Activated CD4-positive, alpha-beta T cell treated with anti-CD3 and anti-CD28 coated beads, Interleukin-2, amount 10 ng/mL, durations not matched to agents 24 days and 14 days (primary cell): ENCODE measurements at regions not wholly inside any gene's neighbourhood (a gene's known extent, or its start where the extent isn't known, plus 50 kb on each side); places are given as distances from the start of the nearest gene placed in this dataset.
"Not testable (repeated sequence)": the region's sequence is repeated elsewhere in the genome, so short reads cannot be mapped to it uniquely, and the experiment has no call there.

Experiments used
- DNase-seq: peaks from one replicate; pipeline ENCODE4 v3.0.0; 2022
- H3K27ac Mint-ChIP-seq: one replicate; pipeline ENCODE4 v1.8.0; 2022; ENCODE audit warnings: mild to moderate bottlenecking, mixed read lengths
- H3K27me3 Mint-ChIP-seq: one replicate; pipeline ENCODE4 v1.8.0; 2022; ENCODE audit warnings: mixed read lengths
- H3K36me3 Mint-ChIP-seq: one replicate; pipeline ENCODE4 v1.8.0; 2022; ENCODE audit warnings: low read depth, mild to moderate bottlenecking, mixed read lengths
- H3K4me1 Mint-ChIP-seq: one replicate; pipeline ENCODE4 v1.8.0; 2021; ENCODE audit warnings: mixed read lengths
- H3K4me3 Mint-ChIP-seq: one replicate; pipeline ENCODE4 v1.8.0; 2022; ENCODE audit warnings: mild to moderate bottlenecking, moderate library complexity, mixed read lengths
- H3K9me3 Mint-ChIP-seq: one replicate; pipeline ENCODE4 v1.8.0; 2021; ENCODE audit warnings: mixed read lengths
- intact Hi-C: fragments of 100-400 bp; cut with micrococcal nuclease; formaldehyde crosslinking; loops from one replicate; pipeline ENCODE4 v1.15.1; 2023

- H3K9me3 Mint-ChIP-seq: no peaks in the 10 kb centered on the region
- no peaks in the 10 kb centered on the region for H3K36me3 Mint-ChIP-seq
- no peaks in the 10 kb centered on the region for H3K4me1 Mint-ChIP-seq
- no peak overlapping the region for H3K4me3 Mint-ChIP-seq
- H3K27ac Mint-ChIP-seq: no peak overlapping the region
- DNase-seq: no peak
- peaks cover 2% of the 10 kb centered on the region for H3K27me3 Mint-ChIP-seq
- intact Hi-C loops: no loop called here
These were observed 82.5 kb upstream of the LCORL start for GRCh38 chr4:18103876-18104605.

DNA sequence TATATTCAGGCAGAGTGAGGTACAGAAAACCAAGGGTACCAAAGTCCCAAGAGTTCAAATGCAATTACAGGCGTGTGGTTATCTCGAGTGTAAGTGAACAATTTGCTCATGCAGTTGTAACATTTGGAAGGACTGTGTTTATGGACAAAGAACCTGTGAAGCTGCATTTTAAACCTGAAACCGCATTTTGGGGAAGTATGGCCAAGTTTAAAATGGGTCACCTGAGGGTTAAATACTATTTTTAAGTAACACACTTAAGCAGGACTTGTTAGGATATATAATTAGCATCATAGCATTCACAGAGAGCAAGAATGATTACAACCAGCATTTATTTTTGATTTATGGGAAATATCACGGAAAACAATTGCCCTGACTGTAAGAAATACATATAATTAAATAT is 79.1 kb upstream of the LCORL start:
- H3K9me3 Mint-ChIP-seq: no peaks in the 10 kb centered on the region
- DNase-seq: no peak
- H3K27ac Mint-ChIP-seq: no peak overlapping the region
- no peaks in the 10 kb centered on the region for H3K36me3 Mint-ChIP-seq
- intact Hi-C loops: no loop called here
- no peak overlapping the region for H3K4me3 Mint-ChIP-seq
- H3K4me1 Mint-ChIP-seq: no peaks in the 10 kb centered on the region
- H3K27me3 Mint-ChIP-seq: peaks cover 2% of the 10 kb centered on the region

DNA sequence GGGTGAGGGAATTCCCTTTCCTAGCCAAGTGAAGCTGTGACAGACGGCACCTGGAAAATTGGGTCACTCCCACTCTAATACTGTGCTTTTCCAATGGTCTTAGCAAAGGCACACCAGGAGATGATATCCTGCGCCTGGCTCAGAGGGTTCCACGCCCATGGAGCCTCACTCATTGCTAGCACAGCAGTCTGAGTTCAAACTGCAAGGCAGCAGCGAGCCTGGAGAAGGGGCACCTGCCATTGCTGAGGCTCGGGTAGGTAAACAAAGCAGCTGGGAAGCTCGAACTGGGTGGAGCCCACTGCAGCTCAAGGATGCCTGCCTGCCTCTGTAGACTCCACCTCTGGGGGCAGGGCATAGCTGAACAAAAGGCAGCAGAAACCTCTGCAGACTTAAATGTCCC is 68.9 kb upstream of the LCORL start:
- H3K36me3 Mint-ChIP-seq, H3K27me3 Mint-ChIP-seq, H3K4me3 Mint-ChIP-seq, intact Hi-C loops, H3K9me3 Mint-ChIP-seq, DNase-seq, H3K4me1 Mint-ChIP-seq, H3K27ac Mint-ChIP-seq: not testable (repeated sequence)

DNA sequence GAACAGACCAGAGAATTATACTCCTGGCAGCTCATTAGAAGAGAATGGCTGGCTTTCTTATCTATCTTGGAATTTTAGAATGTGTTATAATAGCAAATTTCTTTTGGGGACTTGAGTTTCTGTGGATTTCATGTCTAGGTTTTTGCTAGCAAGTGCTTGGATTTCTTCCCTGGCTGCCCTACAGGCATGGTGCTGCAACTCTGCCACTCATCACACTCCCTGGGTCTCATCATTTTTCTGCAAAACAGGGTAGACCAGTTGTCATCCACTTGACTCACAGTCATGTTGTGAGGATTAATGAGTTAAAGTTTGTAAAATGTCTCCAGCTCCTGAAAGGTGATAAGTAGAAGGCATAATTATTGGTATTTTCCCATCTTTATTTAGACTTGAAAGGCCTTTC is 60.7 kb upstream of the LCORL start:
- Mint-ChIP-seq H3K27ac (no peak overlapping the region), H3K36me3 (no peaks in the 10 kb centered on the region)

DNA sequence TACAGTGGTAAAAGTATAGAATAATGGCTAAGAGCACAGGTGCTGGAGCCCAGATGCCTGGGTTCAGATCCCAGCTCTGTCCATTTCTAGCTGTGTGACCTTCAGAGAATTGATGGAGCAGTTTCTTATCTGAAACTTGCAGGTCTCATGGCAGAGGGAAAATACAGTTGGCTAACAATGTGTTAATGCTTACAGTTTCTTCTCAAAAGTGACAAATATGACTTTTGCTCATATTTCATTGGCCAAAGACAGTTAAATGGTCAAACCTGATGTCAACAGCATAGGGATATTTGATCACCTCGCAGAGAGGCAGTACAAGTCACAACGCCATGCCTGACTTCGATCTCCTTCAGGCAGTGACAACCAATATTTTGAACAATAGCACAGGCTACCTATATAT is 60.2 kb upstream of the LCORL start:
- intact Hi-C loops: no loop called here
- H3K4me1 Mint-ChIP-seq: no peaks in the 10 kb centered on the region
- DNase-seq: no peak

More for the DNA sequence above, 60.7 kb upstream of the LCORL start:
- peaks cover 7% of the 10 kb centered on the region for H3K9me3 Mint-ChIP-seq
- intact Hi-C loops: no loop called here
- DNase-seq: no peak
- H3K4me3 Mint-ChIP-seq: no peak overlapping the region
- peaks cover 3% of the 10 kb centered on the region for H3K27me3 Mint-ChIP-seq
- no peaks in the 10 kb centered on the region for H3K4me1 Mint-ChIP-seq

DNA sequence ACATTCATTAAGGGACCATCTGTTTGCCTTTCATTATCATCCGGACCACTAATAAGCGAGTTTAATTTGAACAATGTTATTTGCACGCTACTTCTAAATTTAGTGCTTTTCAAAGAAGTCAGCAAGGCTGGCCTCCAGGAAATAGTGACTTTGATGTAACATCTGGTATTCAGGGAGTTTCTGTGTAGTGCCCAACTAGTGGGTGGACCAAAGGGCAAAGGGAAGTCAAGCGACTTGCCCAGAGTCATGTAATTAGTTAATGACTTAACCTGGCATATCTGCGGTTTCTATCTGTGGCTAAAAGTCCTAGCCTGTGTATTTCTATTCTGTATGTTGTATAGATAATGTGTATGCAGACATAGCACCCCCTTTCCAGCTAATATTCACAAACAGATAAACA is 56.3 kb upstream of the LCORL start:
- H3K4me1 Mint-ChIP-seq: no peaks in the 10 kb centered on the region
- peaks cover 18% of the 10 kb centered on the region for H3K9me3 Mint-ChIP-seq
- H3K4me3 Mint-ChIP-seq: no peak overlapping the region
- no peaks in the 10 kb centered on the region for H3K36me3 Mint-ChIP-seq
- DNase-seq: no peak
- H3K27me3 Mint-ChIP-seq: peaks cover 5% of the 10 kb centered on the region
- intact Hi-C loops: no loop called here
- no peak overlapping the region for H3K27ac Mint-ChIP-seq

More for the DNA sequence above, 60.2 kb upstream of the LCORL start:
- no peak overlapping the region for H3K4me3 Mint-ChIP-seq
- no peaks in the 10 kb centered on the region for H3K36me3 Mint-ChIP-seq
- H3K27ac Mint-ChIP-seq: no peak overlapping the region
- H3K27me3 Mint-ChIP-seq: peaks cover 3% of the 10 kb centered on the region
- peaks cover 7% of the 10 kb centered on the region for H3K9me3 Mint-ChIP-seq

DNA sequence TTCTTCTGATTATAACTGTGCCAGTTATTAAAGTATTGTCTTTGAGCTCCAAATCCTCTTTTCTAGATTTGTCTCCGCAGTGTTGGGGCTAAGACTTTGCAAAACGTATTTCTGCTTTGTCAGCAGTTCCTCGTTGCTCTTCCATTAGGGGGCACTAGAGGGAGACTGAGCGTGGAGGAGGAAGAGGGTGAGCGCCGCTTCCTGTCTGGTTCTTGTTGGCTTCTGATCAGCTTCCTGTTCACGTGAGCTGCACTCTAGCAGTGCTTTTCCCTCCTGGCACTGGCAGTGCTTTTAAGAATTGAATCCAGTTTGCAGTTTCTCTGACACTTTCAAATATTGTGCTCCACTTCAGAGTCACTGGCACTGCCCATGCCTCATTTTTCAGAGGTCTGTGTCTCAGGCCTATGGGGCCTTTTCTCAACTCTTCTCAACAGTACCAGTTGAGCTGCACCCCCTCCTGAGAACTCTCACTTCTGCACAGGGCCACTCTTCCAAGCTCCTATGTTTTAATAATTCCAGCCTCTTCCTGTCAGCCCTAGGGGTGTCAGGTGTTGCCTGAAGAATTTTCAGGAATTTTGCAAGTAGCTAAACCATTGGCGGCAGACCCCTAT is 54.4 kb upstream of the LCORL start:
- Mint-ChIP-seq H3K9me3 (peaks cover 18% of the 10 kb centered on the region), H3K4me1 (no peaks in the 10 kb centered on the region), H3K27ac (no peak overlapping the region), H3K36me3 (no peaks in the 10 kb centered on the region), H3K27me3 (peaks cover 11% of the 10 kb centered on the region), H3K4me3 (no peak overlapping the region)
- intact Hi-C loops: no loop called here
- peak; percentile 73 for DNase-seq

GRCh38 chr4:18071894-18072293 is 50.3 kb upstream of the LCORL start:
- Mint-ChIP-seq H3K27ac (no peak overlapping the region), H3K4me3 (no peak overlapping the region)

More at GRCh38 chr4:18071894-18072293, 50.3 kb upstream of the LCORL start:
- Mint-ChIP-seq H3K4me1 (no peaks in the 10 kb centered on the region), H3K27me3 (peaks cover 22% of the 10 kb centered on the region), H3K36me3 (no peaks in the 10 kb centered on the region), H3K9me3 (peaks cover 12% of the 10 kb centered on the region)
- intact Hi-C loops: no loop called here
- no peak for DNase-seq
